ENCODE measurements at regions not wholly inside any gene's neighbourhood (a gene's known extent, or its start where the extent isn't known, plus 50 kb on each side); places are given as distances from the start of the nearest gene placed in this dataset.

- no peak for TF ChIP-seq POLR2A (IDR thresholded peaks at IDR 0.05)
- TF ChIP-seq, protein P1, sequence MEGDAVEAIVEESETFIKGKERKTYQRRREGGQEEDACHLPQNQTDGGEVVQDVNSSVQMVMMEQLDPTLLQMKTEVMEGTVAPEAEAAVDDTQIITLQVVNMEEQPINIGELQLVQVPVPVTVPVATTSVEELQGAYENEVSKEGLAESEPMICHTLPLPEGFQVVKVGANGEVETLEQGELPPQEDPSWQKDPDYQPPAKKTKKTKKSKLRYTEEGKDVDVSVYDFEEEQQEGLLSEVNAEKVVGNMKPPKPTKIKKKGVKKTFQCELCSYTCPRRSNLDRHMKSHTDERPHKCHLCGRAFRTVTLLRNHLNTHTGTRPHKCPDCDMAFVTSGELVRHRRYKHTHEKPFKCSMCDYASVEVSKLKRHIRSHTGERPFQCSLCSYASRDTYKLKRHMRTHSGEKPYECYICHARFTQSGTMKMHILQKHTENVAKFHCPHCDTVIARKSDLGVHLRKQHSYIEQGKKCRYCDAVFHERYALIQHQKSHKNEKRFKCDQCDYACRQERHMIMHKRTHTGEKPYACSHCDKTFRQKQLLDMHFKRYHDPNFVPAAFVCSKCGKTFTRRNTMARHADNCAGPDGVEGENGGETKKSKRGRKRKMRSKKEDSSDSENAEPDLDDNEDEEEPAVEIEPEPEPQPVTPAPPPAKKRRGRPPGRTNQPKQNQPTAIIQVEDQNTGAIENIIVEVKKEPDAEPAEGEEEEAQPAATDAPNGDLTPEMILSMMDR (IDR thresholded peaks at IDR 0.05): no peak
These were observed 192.5 kb upstream of the RGPD4 start for GRCh38 chr2:107634172-107634571.
